BLaER1 treated with 17β-estradiol and CSF1 and Interleukin-3, amounts not matched to agents 10 nM and 100 nM (cell line): ENCODE measurements at regions not wholly inside any gene's neighbourhood (a gene's known extent, or its start where the extent isn't known, plus 50 kb on each side); places are given as distances from the start of the nearest gene placed in this dataset.

ENCODE experiments used
- H3K27ac ChIP-seq, 11 experiments: shearing (Covaris generic); formaldehyde crosslinking; 2 replicates each; pipeline ENCODE4 v1.8.1; 2022
- H3K27me3 ChIP-seq, 11 experiments: shearing (Covaris generic); formaldehyde crosslinking; 2 replicates each; pipeline ENCODE4 v1.8.1; 2022
- H3K36me3 ChIP-seq, 11 experiments: shearing (Covaris generic); formaldehyde crosslinking; 2 replicates each; pipeline ENCODE4 v1.8.1; 2022
- H3K4me1 ChIP-seq, 10 experiments: shearing (Covaris generic); formaldehyde crosslinking; 2 replicates each; pipeline ENCODE4 v1.8.1; 2022
- H3K4me2 ChIP-seq, 11 experiments: shearing (Covaris generic); formaldehyde crosslinking; 2 replicates each; pipeline ENCODE4 v1.8.1; 2022
- H3K4me3 ChIP-seq, 10 experiments: shearing (Covaris generic); formaldehyde crosslinking; 2 replicates each; pipeline ENCODE4 v1.8.1; 2022
- H3K9ac ChIP-seq, 11 experiments: shearing (Covaris generic); formaldehyde crosslinking; 2 replicates each; pipeline ENCODE4 v1.8.1; 2022
- H3K9me3 ChIP-seq, 11 experiments: shearing (Covaris generic); formaldehyde crosslinking; replicated peaks in 1 of 11; 2 replicates each; pipeline ENCODE4 v1.8.1; 2022
- H4K20me1 ChIP-seq, 11 experiments: shearing (Covaris generic); formaldehyde crosslinking; 2 replicates each; pipeline ENCODE4 v1.8.1; 2022
- Cebpa-rat ChIP-seq, 11 experiments: shearing (Covaris generic); IDR thresholded peaks; 2 replicates each; pipeline ENCODE4 v1.8.1; 2022

- TF ChIP-seq Cebpa-rat (IDR thresholded peaks at IDR 0.05): no peak
- Histone ChIP-seq H3K27me3 (peaks cover 23 to 60% (median 55%) of the 10 kb centered on the region in 11 experiments; a peak in 21 of 22 replicates), H4K20me1 (no peaks in the 10 kb centered on the region), H3K9ac (no peak overlapping the region), H3K9me3 (peaks cover 22 to 39% (median 31%) of the 10 kb centered on the region in 11 experiments), H3K4me1 (no peaks in the 10 kb centered on the region), H3K4me3 (no peak overlapping the region), H3K27ac (no peak overlapping the region), H3K4me2 (no peak overlapping the region), H3K36me3 (no peaks in the 10 kb centered on the region)
Observed at GRCh38 chrX:78548012-78548411, 111.1 kb downstream of the RTL3 start.

- TF ChIP-seq Cebpa-rat (IDR thresholded peaks at IDR 0.05): no peak
- Histone ChIP-seq H3K9ac (no peak overlapping the region), H3K36me3 (no peaks in the 10 kb centered on the region), H3K9me3 (peaks cover 36 to 63% (median 49%) of the 10 kb centered on the region in 11 experiments), H4K20me1 (no peaks in the 10 kb centered on the region), H3K4me3 (no peak overlapping the region), H3K4me2 (no peak overlapping the region), H3K27me3 (peaks cover 26 to 85% (median 60%) of the 10 kb centered on the region in 11 experiments; a peak in 21 of 22 replicates), H3K27ac (no peak overlapping the region), H3K4me1 (no peaks in the 10 kb centered on the region)
Observed at GRCh38 chrX:78545233-78545632, 113.9 kb downstream of the RTL3 start.

GRCh38 chrX:78543281-78543680, 115.8 kb downstream of the RTL3 start:
- Histone ChIP-seq H4K20me1 (no peaks in the 10 kb centered on the region), H3K4me3 (no peak overlapping the region)

GRCh38 chrX:78540171-78540570, 119.0 kb downstream of the RTL3 start:
- H4K20me1 ChIP-seq: no peaks in the 10 kb centered on the region
- no peak overlapping the region for H3K9ac ChIP-seq
- no peak for TF ChIP-seq Cebpa-rat (IDR thresholded peaks at IDR 0.05)
- H3K9me3 ChIP-seq: peaks cover 43 to 63% (median 53%) of the 10 kb centered on the region in 11 experiments
- H3K27me3 ChIP-seq: peaks cover 12 to 81% (median 57%) of the 10 kb centered on the region in 11 experiments; a peak in 19 of 22 replicates
- H3K4me2 ChIP-seq: no peak overlapping the region
- no peaks in the 10 kb centered on the region for H3K36me3 ChIP-seq
- H3K4me1 ChIP-seq: no peaks in the 10 kb centered on the region
- H3K4me3 ChIP-seq: no peak overlapping the region
- no peak overlapping the region for H3K27ac ChIP-seq

More at GRCh38 chrX:78543281-78543680, 115.8 kb downstream of the RTL3 start:
- Histone ChIP-seq H3K9ac (no peak overlapping the region), H3K4me2 (no peak overlapping the region), H3K36me3 (no peaks in the 10 kb centered on the region), H3K4me1 (no peaks in the 10 kb centered on the region), H3K27ac (no peak overlapping the region), H3K9me3 (peaks cover 49 to 70% (median 59%) of the 10 kb centered on the region in 11 experiments), H3K27me3 (peaks cover 25 to 84% (median 59%) of the 10 kb centered on the region in 11 experiments; a peak in 20 of 22 replicates)
- TF ChIP-seq Cebpa-rat (IDR thresholded peaks at IDR 0.05): no peak

GRCh38 chrX:78534221-78534620, 124.9 kb downstream of the RTL3 start:
- Histone ChIP-seq H3K36me3 (no peaks in the 10 kb centered on the region), H3K27me3 (peaks cover 44 to 94% (median 82%) of the 10 kb centered on the region in 11 experiments), H3K4me1 (peaks cover 0 to 8% (median 0%) of the 10 kb centered on the region in 10 experiments; a peak in 2 of 20 replicates), H3K9me3 (peaks cover 0 to 8% (median 5%) of the 10 kb centered on the region in 11 experiments; a peak in 11 of 22 replicates), H3K4me3 (no peak overlapping the region), H3K9ac (no peak overlapping the region), H4K20me1 (no peaks in the 10 kb centered on the region), H3K27ac (no peak overlapping the region), H3K4me2 (no peak overlapping the region)
- TF ChIP-seq Cebpa-rat (IDR thresholded peaks at IDR 0.05): no peak

GRCh38 chrX:78532363-78532762, 126.8 kb downstream of the RTL3 start:
- Histone ChIP-seq H3K36me3 (no peaks in the 10 kb centered on the region), H3K4me2 (no peak overlapping the region), H3K27me3 (peaks cover 49 to 97% (median 87%) of the 10 kb centered on the region in 11 experiments), H3K4me1 (peaks cover 0 to 8% (median 0%) of the 10 kb centered on the region in 10 experiments; a peak in 2 of 20 replicates), H3K27ac (no peak overlapping the region), H4K20me1 (no peaks in the 10 kb centered on the region), H3K9ac (no peak overlapping the region), H3K9me3 (no peaks in the 10 kb centered on the region), H3K4me3 (no peak overlapping the region)
- no peak for TF ChIP-seq Cebpa-rat (IDR thresholded peaks at IDR 0.05)

- no peak overlapping the region for H3K4me2 ChIP-seq
- no peak for TF ChIP-seq Cebpa-rat (IDR thresholded peaks at IDR 0.05)
Observed at GRCh38 chrX:78527818-78528217, 131.3 kb downstream of the RTL3 start.

GRCh38 chrX:78527263-78527662, 131.9 kb downstream of the RTL3 start:
- H4K20me1 ChIP-seq: no peaks in the 10 kb centered on the region
- no peak overlapping the region for H3K4me2 ChIP-seq
- no peak overlapping the region for H3K27ac ChIP-seq
- no peak for TF ChIP-seq Cebpa-rat (IDR thresholded peaks at IDR 0.05)
- H3K4me1 ChIP-seq: peaks cover 0 to 6% (median 0%) of the 10 kb centered on the region in 10 experiments; a peak in 2 of 20 replicates
- H3K4me3 ChIP-seq: no peak overlapping the region
- no peak overlapping the region for H3K9ac ChIP-seq
- no peaks in the 10 kb centered on the region for H3K36me3 ChIP-seq
- H3K27me3 ChIP-seq: peaks cover 51 to 100% (median 96%) of the 10 kb centered on the region in 11 experiments
- peaks cover 0 to 8% (median 2%) of the 10 kb centered on the region in 11 experiments; a peak in 2 of 22 replicates for H3K9me3 ChIP-seq

More at GRCh38 chrX:78527818-78528217, 131.3 kb downstream of the RTL3 start:
- H3K9ac ChIP-seq: no peak overlapping the region
- H3K27me3 ChIP-seq: peaks cover 48 to 100% (median 94%) of the 10 kb centered on the region in 11 experiments
- H3K9me3 ChIP-seq: peaks cover 0 to 8% (median 2%) of the 10 kb centered on the region in 11 experiments; a peak in 2 of 22 replicates
- no peaks in the 10 kb centered on the region for H3K36me3 ChIP-seq
- H3K27ac ChIP-seq: no peak overlapping the region
- H3K4me1 ChIP-seq: peaks cover 0 to 8% (median 0%) of the 10 kb centered on the region in 10 experiments; a peak in 2 of 20 replicates
- H3K4me3 ChIP-seq: no peak overlapping the region
- no peaks in the 10 kb centered on the region for H4K20me1 ChIP-seq

- H4K20me1 ChIP-seq: 0 out of 22 replicates have a peak, but pooled peaks cover 0 to 2% (median 0%) of the 10 kb centered on the region in 11 experiments
- no peak overlapping the region for H3K4me3 ChIP-seq
- peaks cover 51 to 100% (median 96%) of the 10 kb centered on the region in 11 experiments for H3K27me3 ChIP-seq
- peaks cover 0 to 8% (median 2%) of the 10 kb centered on the region in 11 experiments; a peak in 3 of 22 replicates for H3K9me3 ChIP-seq
- H3K36me3 ChIP-seq: no peaks in the 10 kb centered on the region
- H3K4me1 ChIP-seq: no peaks in the 10 kb centered on the region
- TF ChIP-seq Cebpa-rat (IDR thresholded peaks at IDR 0.05): no peak
- H3K27ac ChIP-seq: no peak overlapping the region
- no peak overlapping the region for H3K4me2 ChIP-seq
- no peak overlapping the region for H3K9ac ChIP-seq
Observed at GRCh38 chrX:78522601-78523000, 136.5 kb downstream of the RTL3 start.

- Histone ChIP-seq H4K20me1 (peaks cover 0 to 2% (median 0%) of the 10 kb centered on the region in 11 experiments; a peak in 1 of 22 replicates), H3K36me3 (no peaks in the 10 kb centered on the region), H3K4me3 (no peak overlapping the region), H3K4me2 (no peak overlapping the region), H3K27ac (no peak overlapping the region), H3K9ac (no peak overlapping the region), H3K9me3 (no peaks in the 10 kb centered on the region; a peak in 1 of 22 replicates), H3K4me1 (0 out of 20 replicates have a peak, but pooled peaks cover 0 to 5% (median 0%) of the 10 kb centered on the region in 10 experiments), H3K27me3 (peaks cover 84 to 100% (median 99%) of the 10 kb centered on the region in 11 experiments)
- no peak for TF ChIP-seq Cebpa-rat (IDR thresholded peaks at IDR 0.05)
Observed at GRCh38 chrX:78517124-78517523, 142.0 kb downstream of the RTL3 start.
